ENCODE measurements at regions not wholly inside any gene's neighbourhood (a gene's known extent, or its start where the extent isn't known, plus 50 kb on each side); places are given as distances from the start of the nearest gene placed in this dataset.

DNA sequence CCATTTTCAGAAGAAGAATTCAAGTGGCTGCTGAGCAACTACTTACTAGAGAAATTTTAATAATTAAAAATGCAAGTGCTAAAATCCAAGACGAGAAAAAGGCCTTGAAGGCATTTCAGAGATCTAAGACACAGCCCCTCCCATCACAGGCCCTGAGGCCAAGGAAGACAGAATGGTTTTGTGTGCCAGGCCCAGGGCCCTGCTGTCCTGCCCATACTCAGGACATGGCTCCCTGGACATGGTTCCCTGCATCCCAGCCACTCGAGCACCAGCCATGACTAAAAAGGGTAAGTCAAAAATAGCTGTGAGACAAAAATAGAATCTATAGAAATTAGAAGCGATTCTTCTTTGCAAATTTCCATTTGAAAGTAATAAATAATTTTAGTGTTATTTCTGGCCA lies 364.9 kb downstream of the COL12A1 start:
- Histone ChIP-seq H2AFZ (ENCODE audit: low read length) (no peak overlapping the region), H4K20me1 (ENCODE audit: insufficient read depth, low read length) (no peaks in the 10 kb centered on the region), H3K27me3 (ENCODE audit: insufficient read depth, low read length) (no peaks in the 10 kb centered on the region), H3K4me1 (ENCODE audit: insufficient read depth, low read length) (no peaks in the 10 kb centered on the region), H3K79me2 (ENCODE audit: insufficient read depth, low read length) (no peaks in the 10 kb centered on the region), H3K27ac (ENCODE audit: low read depth, low read length) (no peak overlapping the region), H3K36me3 (ENCODE audit: insufficient read depth, low read length) (no peaks in the 10 kb centered on the region), H3K4me3 (ENCODE audit: insufficient read depth, low read length) (no peak overlapping the region), H3K9me3 (ENCODE audit: low read depth, low read length) (no peaks in the 10 kb centered on the region), H3K4me2 (ENCODE audit: insufficient read depth, low read length) (no peak overlapping the region)
- DNase-seq (ENCODE audit: insufficient read length, low spot score, missing footprints), result no peak
- TF ChIP-seq, protein P1, sequence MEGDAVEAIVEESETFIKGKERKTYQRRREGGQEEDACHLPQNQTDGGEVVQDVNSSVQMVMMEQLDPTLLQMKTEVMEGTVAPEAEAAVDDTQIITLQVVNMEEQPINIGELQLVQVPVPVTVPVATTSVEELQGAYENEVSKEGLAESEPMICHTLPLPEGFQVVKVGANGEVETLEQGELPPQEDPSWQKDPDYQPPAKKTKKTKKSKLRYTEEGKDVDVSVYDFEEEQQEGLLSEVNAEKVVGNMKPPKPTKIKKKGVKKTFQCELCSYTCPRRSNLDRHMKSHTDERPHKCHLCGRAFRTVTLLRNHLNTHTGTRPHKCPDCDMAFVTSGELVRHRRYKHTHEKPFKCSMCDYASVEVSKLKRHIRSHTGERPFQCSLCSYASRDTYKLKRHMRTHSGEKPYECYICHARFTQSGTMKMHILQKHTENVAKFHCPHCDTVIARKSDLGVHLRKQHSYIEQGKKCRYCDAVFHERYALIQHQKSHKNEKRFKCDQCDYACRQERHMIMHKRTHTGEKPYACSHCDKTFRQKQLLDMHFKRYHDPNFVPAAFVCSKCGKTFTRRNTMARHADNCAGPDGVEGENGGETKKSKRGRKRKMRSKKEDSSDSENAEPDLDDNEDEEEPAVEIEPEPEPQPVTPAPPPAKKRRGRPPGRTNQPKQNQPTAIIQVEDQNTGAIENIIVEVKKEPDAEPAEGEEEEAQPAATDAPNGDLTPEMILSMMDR (IDR thresholded peaks at IDR 0.05; ENCODE audit: extremely low read depth, low read depth, low read length), result no peak

DNA sequence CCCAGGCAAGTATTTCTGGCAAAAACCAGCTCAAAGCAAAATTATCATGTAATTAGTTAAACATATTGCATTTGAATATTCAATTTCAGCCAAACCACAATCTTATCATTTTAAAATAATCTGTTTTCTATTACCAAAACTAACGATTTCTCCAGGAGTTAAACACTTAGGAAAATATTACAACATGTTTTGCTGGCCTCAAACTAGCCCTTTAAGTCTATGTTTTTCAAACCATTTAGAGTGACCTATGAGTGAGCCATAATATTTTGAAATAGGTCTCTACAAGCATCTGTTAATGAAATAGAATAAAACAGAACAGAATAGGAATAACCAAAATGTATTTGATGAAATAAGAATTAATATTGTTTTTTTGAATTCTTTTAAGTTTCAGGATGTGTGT lies 370.9 kb downstream of the COL12A1 start:
- Histone ChIP-seq H3K27me3 (ENCODE audit: insufficient read depth, low read length) (no peaks in the 10 kb centered on the region), H4K20me1 (ENCODE audit: insufficient read depth, low read length) (no peaks in the 10 kb centered on the region), H3K4me1 (ENCODE audit: insufficient read depth, low read length) (no peaks in the 10 kb centered on the region), H2AFZ (ENCODE audit: low read length) (no peak overlapping the region), H3K27ac (ENCODE audit: low read depth, low read length) (no peak overlapping the region), H3K9me3 (ENCODE audit: low read depth, low read length) (no peaks in the 10 kb centered on the region), H3K79me2 (ENCODE audit: insufficient read depth, low read length) (no peaks in the 10 kb centered on the region), H3K4me3 (ENCODE audit: insufficient read depth, low read length) (no peak overlapping the region), H3K4me2 (ENCODE audit: insufficient read depth, low read length) (no peak overlapping the region), H3K36me3 (ENCODE audit: insufficient read depth, low read length) (no peaks in the 10 kb centered on the region)
- DNase-seq (ENCODE audit: insufficient read length, low spot score, missing footprints), result no peak
- TF ChIP-seq, protein P1 (IDR thresholded peaks at IDR 0.05; ENCODE audit: extremely low read depth, low read depth, low read length), result no peak

DNA sequence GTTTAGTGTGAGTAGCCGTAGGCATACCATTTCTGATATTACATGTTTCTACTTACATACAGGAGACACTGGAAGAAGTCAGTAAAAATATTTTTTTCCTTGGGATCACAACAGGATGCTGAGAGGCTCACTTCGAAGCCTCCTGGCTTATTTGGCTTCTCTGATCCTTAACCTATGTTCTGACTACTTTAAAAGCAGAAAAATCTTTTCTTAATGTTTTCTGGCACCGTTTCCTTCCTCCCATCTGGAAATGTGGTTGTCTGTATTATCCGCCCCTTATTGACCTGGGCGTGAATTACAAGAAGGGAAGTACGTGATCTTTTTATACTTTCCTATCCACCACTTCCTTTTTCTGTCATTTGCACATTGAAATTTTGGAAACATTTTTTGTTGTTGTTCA lies 379.6 kb downstream of the COL12A1 start:
- peak overlapping the region; percentile 31 for H2AFZ ChIP-seq (ENCODE audit: low read length)
- no peak for DNase-seq (ENCODE audit: insufficient read length, low spot score, missing footprints)

DNA sequence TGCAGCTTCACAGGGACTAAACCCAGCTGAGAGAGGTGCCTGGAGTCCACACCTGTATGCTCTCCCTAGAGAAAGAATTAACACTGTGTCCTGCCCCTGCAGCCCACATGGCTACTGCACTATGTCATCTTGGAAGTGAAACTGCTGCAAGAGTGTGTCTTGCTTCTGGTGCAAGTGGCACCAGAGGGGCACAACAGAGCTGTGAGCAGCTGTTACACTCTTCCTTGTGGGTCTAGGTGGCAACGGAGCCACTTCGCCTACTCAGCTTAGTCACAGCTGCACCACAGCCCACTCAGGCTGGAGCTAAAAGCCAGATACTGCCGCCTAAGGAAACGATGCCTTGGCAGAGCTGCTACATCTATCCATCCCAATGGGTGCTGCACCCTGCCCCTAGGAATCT lies 391.4 kb downstream of the COL12A1 start:
- no peak overlapping the region for H3K4me2 ChIP-seq (ENCODE audit: insufficient read depth, low read length)
- H4K20me1 ChIP-seq (ENCODE audit: insufficient read depth, low read length), result no peaks in the 10 kb centered on the region
- no peak overlapping the region for H2AFZ ChIP-seq (ENCODE audit: low read length)
- no peaks in the 10 kb centered on the region for H3K79me2 ChIP-seq (ENCODE audit: insufficient read depth, low read length)
- no peaks in the 10 kb centered on the region for H3K36me3 ChIP-seq (ENCODE audit: insufficient read depth, low read length)
- H3K27ac ChIP-seq (ENCODE audit: low read depth, low read length), result no peak overlapping the region
- TF ChIP-seq, protein P1 (IDR thresholded peaks at IDR 0.05; ENCODE audit: extremely low read depth, low read depth, low read length), result no peak
- no peak overlapping the region for H3K4me3 ChIP-seq (ENCODE audit: insufficient read depth, low read length)
- H3K4me1 ChIP-seq (ENCODE audit: insufficient read depth, low read length), result no peaks in the 10 kb centered on the region
- no peaks in the 10 kb centered on the region for H3K27me3 ChIP-seq (ENCODE audit: insufficient read depth, low read length)
- no peak for DNase-seq (ENCODE audit: insufficient read length, low spot score, missing footprints)
- H3K9me3 ChIP-seq (ENCODE audit: low read depth, low read length), result no peaks in the 10 kb centered on the region

More for the DNA sequence above, 379.6 kb downstream of the COL12A1 start:
- no peak overlapping the region for H3K27ac ChIP-seq (ENCODE audit: low read depth, low read length)
- no peak overlapping the region for H3K4me3 ChIP-seq (ENCODE audit: insufficient read depth, low read length)
- TF ChIP-seq, protein P1 (IDR thresholded peaks at IDR 0.05; ENCODE audit: extremely low read depth, low read depth, low read length), result no peak
- no peaks in the 10 kb centered on the region for H3K9me3 ChIP-seq (ENCODE audit: low read depth, low read length)
- H3K4me2 ChIP-seq (ENCODE audit: insufficient read depth, low read length), result no peak overlapping the region
- H3K79me2 ChIP-seq (ENCODE audit: insufficient read depth, low read length), result no peaks in the 10 kb centered on the region
- H3K36me3 ChIP-seq (ENCODE audit: insufficient read depth, low read length), result no peaks in the 10 kb centered on the region
- H3K27me3 ChIP-seq (ENCODE audit: insufficient read depth, low read length), result no peaks in the 10 kb centered on the region
- no peaks in the 10 kb centered on the region for H4K20me1 ChIP-seq (ENCODE audit: insufficient read depth, low read length)
- H3K4me1 ChIP-seq (ENCODE audit: insufficient read depth, low read length), result no peaks in the 10 kb centered on the region

Measured in osteoblast (primary cell).